Activated naive CD8-positive, alpha-beta T cell treated with anti-CD3 and anti-CD28 coated beads for 36 hours (primary cell): ENCODE measurements at regions not wholly inside any gene's neighbourhood (a gene's known extent, or its start where the extent isn't known, plus 50 kb on each side); places are given as distances from the start of the nearest gene placed in this dataset.

Experiments
- DNase-seq: peaks from one replicate; pipeline ENCODE4 v3.0.0; 2021
- H3K27ac Mint-ChIP-seq: one replicate; pipeline ENCODE4 v1.8.0; 2022; ENCODE audit warnings: mild to moderate bottlenecking, moderate library complexity, mixed read lengths
- H3K27me3 Mint-ChIP-seq: one replicate; pipeline ENCODE4 v1.8.0; 2022; ENCODE audit warnings: mild to moderate bottlenecking, mixed read lengths
- H3K36me3 Mint-ChIP-seq: one replicate; pipeline ENCODE4 v1.8.0; 2021; ENCODE audit warnings: mild to moderate bottlenecking, mixed read lengths
- H3K4me1 Mint-ChIP-seq: one replicate; pipeline ENCODE4 v1.8.0; 2021; ENCODE audit warnings: mixed read lengths
- H3K4me3 Mint-ChIP-seq: one replicate; pipeline ENCODE4 v1.8.0; 2022; ENCODE audit warnings: mild to moderate bottlenecking, moderate library complexity, mixed read lengths
- H3K9me3 Mint-ChIP-seq: one replicate; pipeline ENCODE4 v1.8.0; 2022; ENCODE audit warnings: mixed read lengths

DNA sequence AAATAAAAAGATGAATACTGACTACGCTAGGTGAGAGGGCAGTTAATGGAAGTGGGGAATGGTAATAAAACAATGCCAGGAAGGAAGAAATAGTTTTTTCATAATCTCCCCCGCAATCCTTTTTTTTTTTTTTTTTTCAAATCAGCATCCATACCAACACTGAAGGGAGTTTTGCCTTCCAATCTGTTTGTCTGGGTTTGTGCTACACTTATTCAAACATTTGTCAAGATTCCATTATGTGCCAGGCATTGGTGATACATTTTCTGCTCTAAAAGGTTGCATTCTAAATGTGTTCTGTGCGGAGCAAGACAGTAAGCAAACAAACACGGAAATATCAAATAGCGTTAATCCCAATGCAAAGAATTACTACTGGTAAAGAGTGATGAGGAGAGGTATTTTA lies 437.9 kb upstream of the BOD1L1 start:
- no peaks in the 10 kb centered on the region for H3K4me1 Mint-ChIP-seq
- no peaks in the 10 kb centered on the region for H3K9me3 Mint-ChIP-seq
- H3K36me3 Mint-ChIP-seq: no peaks in the 10 kb centered on the region
- H3K4me3 Mint-ChIP-seq: no peak overlapping the region
- no peak for DNase-seq
- H3K27me3 Mint-ChIP-seq: no peaks in the 10 kb centered on the region
- no peak overlapping the region for H3K27ac Mint-ChIP-seq

DNA sequence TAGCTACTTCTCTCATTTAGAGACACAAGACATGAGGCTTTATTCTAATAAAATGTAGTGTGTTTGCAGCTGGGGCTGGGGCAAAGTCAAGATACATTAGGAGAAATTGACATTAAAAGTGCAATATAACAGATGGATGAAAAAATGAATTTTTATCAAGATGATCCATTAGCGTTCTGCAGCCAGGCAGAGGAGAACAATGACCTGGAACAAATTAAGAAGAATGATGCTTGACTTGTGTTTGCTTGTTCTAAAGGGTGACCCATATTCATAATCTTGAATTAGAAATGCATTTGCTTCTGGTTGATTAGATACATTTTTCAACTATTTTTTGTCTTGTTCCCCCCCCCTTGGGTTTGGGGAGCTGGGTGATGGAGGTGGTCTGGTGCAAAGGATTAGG lies 439.5 kb upstream of the BOD1L1 start:
- no peak for DNase-seq
- H3K27me3 Mint-ChIP-seq: no peaks in the 10 kb centered on the region
- H3K27ac Mint-ChIP-seq: no peak overlapping the region
- H3K36me3 Mint-ChIP-seq: no peaks in the 10 kb centered on the region
- H3K9me3 Mint-ChIP-seq: peaks cover 8% of the 10 kb centered on the region
- no peaks in the 10 kb centered on the region for H3K4me1 Mint-ChIP-seq
- no peak overlapping the region for H3K4me3 Mint-ChIP-seq

DNA sequence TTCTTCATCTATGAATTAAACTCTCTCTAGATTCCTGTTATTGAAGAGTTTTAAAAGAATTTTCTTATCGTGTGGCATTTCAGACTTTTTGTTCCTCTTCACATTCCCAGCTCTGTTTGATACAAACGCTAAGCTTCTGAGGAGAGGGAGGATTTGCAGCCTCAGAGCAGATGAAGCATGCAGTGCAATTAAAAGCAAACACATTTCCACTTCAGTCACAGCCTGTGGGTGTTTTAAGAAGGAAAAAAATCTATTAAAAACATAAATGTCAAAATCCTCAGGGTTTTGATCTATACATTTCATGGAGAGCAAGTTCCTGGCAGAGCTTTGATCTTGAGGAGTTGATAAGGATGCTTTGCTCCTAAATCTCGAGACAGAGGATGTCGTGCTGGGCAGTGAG lies 442.4 kb upstream of the BOD1L1 start:
- no peak overlapping the region for H3K4me3 Mint-ChIP-seq
- no peak overlapping the region for H3K27ac Mint-ChIP-seq
- peaks cover 25% of the 10 kb centered on the region for H3K9me3 Mint-ChIP-seq
- no peaks in the 10 kb centered on the region for H3K4me1 Mint-ChIP-seq
- DNase-seq: no peak
- H3K27me3 Mint-ChIP-seq: no peaks in the 10 kb centered on the region
- H3K36me3 Mint-ChIP-seq: no peaks in the 10 kb centered on the region

DNA sequence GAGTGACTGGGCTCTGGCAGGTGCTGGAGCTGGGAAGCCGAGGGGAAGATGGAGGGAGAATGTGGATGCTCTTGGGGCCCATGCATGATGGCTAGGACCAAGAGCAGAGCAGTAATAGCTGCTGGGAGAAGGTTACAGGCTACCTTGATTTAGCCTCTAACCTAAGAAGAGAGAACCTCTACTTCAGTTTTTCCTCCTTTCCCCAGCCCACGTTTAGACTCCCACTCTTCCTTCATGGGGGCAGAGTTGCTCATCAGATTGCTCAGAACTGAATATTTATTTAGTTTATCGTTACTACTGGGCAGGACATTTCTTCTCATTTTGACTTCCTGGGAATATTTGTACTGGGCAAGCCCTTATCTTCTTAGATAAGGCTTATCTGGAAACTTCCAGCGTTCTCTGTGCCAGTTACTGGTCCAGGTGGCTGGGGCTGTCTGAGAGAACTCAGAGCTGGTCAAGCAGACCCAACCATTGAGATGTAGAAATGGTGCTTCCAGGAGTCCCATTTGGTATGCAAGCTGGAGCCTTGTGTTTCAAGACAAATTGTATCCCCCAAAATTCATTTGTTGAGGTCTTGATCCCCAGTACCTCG lies 442.9 kb upstream of the BOD1L1 start:
- Mint-ChIP-seq H3K4me3 (no peak overlapping the region), H3K4me1 (no peaks in the 10 kb centered on the region), H3K36me3 (no peaks in the 10 kb centered on the region), H3K27me3 (no peaks in the 10 kb centered on the region), H3K27ac (no peak overlapping the region), H3K9me3 (peaks cover 25% of the 10 kb centered on the region)
- DNase-seq: no peak

DNA sequence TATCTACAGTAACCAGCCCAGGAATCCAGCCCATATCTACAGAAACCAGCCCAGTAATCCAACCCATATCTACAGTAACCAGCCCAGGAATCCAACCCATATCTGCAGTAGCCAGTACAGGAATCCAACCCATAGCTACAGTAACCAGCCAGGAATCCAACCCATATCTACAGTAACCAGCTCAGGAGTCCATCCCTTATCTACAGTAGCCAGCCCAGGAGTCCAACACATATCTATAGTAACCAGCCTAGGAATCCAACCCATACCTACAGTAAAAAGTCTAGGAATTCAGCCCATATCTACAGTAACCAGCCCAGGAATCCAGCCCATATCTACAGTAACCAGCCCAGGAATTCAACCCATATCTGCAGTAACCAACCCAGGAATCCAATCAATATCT lies 445.0 kb upstream of the BOD1L1 start:
- peaks cover 25% of the 10 kb centered on the region for H3K9me3 Mint-ChIP-seq
- H3K27me3 Mint-ChIP-seq: no peaks in the 10 kb centered on the region

DNA sequence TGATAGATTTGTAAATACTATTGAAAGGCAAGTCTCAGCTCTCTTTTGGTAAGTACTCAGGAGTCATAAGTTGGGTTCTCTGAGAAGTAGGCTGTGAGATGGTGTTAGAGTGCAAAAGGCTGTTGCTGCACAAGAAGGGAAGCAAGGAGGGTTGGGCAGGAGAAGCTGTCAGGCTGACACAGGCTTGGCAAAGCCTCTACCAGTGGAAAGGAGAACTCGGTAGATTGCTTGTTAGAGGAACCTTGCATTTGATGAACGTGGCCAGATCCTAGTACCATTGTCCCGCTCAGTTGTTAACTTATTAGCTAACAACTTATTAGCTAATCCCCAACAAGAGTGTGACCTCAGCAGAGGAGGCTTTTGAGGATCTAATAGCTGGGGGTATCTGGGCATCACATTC lies 449.3 kb upstream of the BOD1L1 start:
- H3K4me3 Mint-ChIP-seq: no peak overlapping the region
- no peaks in the 10 kb centered on the region for H3K4me1 Mint-ChIP-seq
- DNase-seq: no peak
- no peaks in the 10 kb centered on the region for H3K36me3 Mint-ChIP-seq
- peaks cover 18% of the 10 kb centered on the region for H3K9me3 Mint-ChIP-seq
- no peaks in the 10 kb centered on the region for H3K27me3 Mint-ChIP-seq
- H3K27ac Mint-ChIP-seq: no peak overlapping the region

More for the DNA sequence above, 445.0 kb upstream of the BOD1L1 start:
- H3K4me3 Mint-ChIP-seq: no peak overlapping the region
- H3K36me3 Mint-ChIP-seq: no peaks in the 10 kb centered on the region
- no peak overlapping the region for H3K27ac Mint-ChIP-seq
- no peaks in the 10 kb centered on the region for H3K4me1 Mint-ChIP-seq
- no peak for DNase-seq

DNA sequence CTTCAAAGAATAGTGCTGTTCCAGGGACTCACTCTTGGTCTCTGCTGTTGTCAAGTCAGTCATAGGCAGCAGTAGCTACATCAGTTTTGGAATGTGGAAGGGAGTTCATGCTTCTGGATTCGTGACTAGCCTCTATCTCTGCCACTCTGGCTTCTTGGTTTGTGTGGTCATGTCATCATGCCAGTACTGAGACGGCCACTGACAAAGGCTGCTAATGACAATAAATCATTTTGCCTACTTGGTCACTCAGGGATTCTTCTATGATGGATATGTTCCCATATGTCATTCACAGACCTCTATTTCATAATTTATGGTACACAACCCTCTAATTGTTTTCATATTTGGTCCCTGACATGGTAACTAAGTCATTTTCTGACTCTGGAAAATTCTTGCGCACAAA lies 450.8 kb upstream of the BOD1L1 start:
- no peaks in the 10 kb centered on the region for H3K27me3 Mint-ChIP-seq

DNA sequence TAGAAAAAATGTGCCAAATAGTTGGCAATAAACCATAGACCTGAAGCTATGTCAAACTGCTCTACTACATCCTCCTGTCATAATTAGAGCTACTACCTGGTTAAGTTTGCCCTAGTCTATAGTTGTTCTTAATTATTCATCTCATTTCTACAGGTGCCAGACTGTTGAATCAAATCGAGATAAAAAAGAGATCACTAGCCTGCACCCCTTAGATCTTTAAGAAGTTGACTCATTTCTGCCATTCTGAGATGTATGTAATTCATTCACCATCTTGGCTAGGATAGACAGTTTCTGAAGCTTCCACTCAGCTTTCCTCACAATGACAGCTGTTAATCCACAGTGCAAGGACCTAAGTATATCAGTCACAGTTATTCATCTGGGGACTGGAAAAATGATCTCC lies 452.1 kb upstream of the BOD1L1 start:
- no peaks in the 10 kb centered on the region for H3K27me3 Mint-ChIP-seq
- no peaks in the 10 kb centered on the region for H3K9me3 Mint-ChIP-seq
- DNase-seq: no peak
- H3K36me3 Mint-ChIP-seq: no peaks in the 10 kb centered on the region
- no peak overlapping the region for H3K4me3 Mint-ChIP-seq
- no peak overlapping the region for H3K27ac Mint-ChIP-seq
- no peaks in the 10 kb centered on the region for H3K4me1 Mint-ChIP-seq

More for the DNA sequence above, 450.8 kb upstream of the BOD1L1 start:
- no peak overlapping the region for H3K4me3 Mint-ChIP-seq
- H3K36me3 Mint-ChIP-seq: no peaks in the 10 kb centered on the region
- no peak for DNase-seq
- H3K4me1 Mint-ChIP-seq: no peaks in the 10 kb centered on the region
- H3K27ac Mint-ChIP-seq: no peak overlapping the region
- peaks cover 4% of the 10 kb centered on the region for H3K9me3 Mint-ChIP-seq

DNA sequence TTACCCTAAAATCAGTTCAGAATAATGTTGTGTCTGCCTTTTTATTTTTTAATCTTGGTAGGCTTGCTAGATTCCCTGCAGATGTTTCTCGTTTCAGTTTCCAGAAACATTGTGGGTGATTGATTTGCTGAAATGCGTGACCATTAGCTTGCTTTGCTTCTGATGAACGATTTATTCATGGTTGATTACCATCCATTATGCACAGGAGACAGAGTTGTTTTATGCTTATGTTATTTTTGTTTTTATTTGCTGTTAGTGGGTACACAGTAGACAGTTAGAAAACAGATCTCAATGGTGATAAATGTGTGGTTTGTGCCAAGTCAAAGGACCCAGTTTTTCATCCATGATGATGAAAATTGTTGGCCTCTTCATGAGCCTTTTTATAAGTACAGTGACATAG lies 455.6 kb upstream of the BOD1L1 start:
- Mint-ChIP-seq H3K27ac (no peak overlapping the region), H3K36me3 (no peaks in the 10 kb centered on the region), H3K4me1 (no peaks in the 10 kb centered on the region), H3K27me3 (no peaks in the 10 kb centered on the region), H3K9me3 (peaks cover 3% of the 10 kb centered on the region), H3K4me3 (no peak overlapping the region)
- DNase-seq: no peak

DNA sequence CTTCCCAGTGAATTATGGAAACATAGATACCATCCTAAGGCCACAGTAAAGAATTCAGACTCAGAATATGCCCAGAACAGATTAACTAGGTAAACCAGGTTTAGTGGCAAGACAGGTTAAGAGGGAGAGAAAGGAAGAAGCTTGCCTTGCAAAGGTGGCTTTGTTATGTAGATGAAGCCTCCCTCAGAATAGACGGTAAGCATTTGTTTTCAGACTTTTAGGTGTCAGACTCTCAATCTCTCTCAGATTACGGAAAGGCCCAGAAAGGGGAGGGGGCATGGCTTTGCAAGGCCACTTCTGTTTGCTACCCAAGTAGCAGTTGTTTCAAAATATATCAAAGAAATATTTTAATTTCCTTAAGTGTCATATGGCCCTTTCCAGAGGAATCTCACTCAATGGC lies 457.1 kb upstream of the BOD1L1 start:
- Mint-ChIP-seq H3K27ac (no peak overlapping the region), H3K4me1 (no peaks in the 10 kb centered on the region), H3K4me3 (no peak overlapping the region), H3K9me3 (peaks cover 3% of the 10 kb centered on the region), H3K27me3 (no peaks in the 10 kb centered on the region), H3K36me3 (no peaks in the 10 kb centered on the region)
- no peak for DNase-seq

DNA sequence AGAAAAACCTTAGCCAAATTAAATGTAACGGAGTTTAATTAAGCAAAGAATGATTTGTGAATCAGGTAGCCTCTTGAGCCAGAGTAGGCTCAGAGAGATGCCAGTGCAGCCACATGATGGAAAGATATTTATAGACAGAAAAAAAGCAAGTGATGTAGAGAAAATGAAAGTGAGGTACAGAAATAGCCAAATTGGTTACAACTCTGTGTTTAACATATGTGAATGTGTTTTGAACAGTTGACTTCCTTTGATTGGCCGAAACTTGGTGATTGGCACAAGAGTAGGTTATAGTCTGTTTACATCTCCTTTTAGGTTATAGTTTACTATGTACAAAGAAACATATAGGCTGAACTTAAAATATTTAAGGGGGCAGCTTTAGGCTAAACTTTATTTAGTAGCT lies 459.9 kb upstream of the BOD1L1 start:
- Mint-ChIP-seq H3K36me3 (no peaks in the 10 kb centered on the region), H3K9me3 (peaks cover 6% of the 10 kb centered on the region), H3K4me1 (no peaks in the 10 kb centered on the region), H3K4me3 (no peak overlapping the region), H3K27me3 (peaks cover 11% of the 10 kb centered on the region), H3K27ac (no peak overlapping the region)
- DNase-seq: no peak

DNA sequence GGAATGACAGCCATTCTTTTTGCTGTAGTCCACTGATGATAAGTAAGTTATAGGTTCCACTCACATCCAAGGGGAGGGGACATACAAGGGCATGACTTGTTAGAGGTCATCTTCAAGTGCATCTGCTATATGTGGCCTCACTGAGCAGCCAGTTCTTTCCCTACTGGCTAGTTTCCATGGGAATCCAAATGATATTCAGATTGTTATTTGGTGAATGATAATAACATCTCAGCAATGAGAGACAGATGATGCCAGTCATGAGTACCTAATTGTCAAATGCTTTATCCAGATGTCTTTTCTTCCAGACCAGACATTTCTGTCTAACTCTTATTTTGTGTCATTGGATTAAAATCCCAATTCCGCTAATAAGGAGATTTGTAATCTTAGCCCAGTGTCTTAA lies 460.4 kb upstream of the BOD1L1 start:
- no peak for DNase-seq
- Mint-ChIP-seq H3K27ac (no peak overlapping the region), H3K4me3 (no peak overlapping the region)

DNA sequence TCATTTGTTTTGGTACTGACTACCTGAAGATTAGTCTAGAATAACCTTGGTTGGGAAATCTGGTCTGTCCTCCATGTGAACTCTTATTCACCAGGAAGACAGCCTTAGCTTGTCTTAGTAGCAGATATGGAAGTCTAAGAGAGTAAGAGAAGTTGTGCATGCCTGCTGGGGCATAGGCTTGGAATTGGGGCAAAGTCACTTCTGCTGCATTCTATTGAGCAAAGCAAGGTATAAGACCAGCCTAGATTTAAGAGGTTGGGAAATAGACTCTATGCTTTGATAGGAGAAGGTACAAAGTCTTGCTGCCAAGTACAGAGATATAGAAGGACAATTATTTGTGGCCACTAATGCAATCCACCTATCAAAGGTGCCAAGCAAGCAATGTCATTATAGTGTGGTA lies 464.0 kb upstream of the BOD1L1 start:
- H3K27me3 Mint-ChIP-seq: peaks cover 11% of the 10 kb centered on the region
- peaks cover 3% of the 10 kb centered on the region for H3K9me3 Mint-ChIP-seq
- H3K27ac Mint-ChIP-seq: no peak overlapping the region
- H3K4me3 Mint-ChIP-seq: no peak overlapping the region
- H3K4me1 Mint-ChIP-seq: no peaks in the 10 kb centered on the region
- H3K36me3 Mint-ChIP-seq: no peaks in the 10 kb centered on the region
- no peak for DNase-seq

More for the DNA sequence above, 460.4 kb upstream of the BOD1L1 start:
- Mint-ChIP-seq H3K4me1 (no peaks in the 10 kb centered on the region), H3K36me3 (no peaks in the 10 kb centered on the region), H3K27me3 (peaks cover 11% of the 10 kb centered on the region), H3K9me3 (peaks cover 6% of the 10 kb centered on the region)

DNA sequence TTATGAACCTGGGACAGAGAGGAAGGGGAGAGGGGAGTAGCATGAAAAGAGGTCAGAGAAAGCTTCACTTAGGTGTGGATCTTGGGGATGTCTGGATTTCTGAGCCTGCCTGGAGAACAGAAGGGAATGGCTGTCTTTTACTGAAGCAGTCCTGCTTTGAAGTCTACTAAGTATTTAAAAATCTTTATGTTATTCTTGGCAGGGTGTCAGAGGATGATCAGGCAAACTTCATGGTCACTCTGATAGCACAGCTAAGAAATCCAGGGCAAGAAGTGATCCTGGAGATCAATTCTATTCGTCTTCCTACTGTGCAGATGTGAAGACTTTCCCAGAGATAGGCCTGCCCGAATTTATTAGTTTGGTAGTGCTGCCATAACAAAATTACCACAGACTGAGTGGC lies 464.4 kb upstream of the BOD1L1 start:
- H3K27me3 Mint-ChIP-seq: peaks cover 11% of the 10 kb centered on the region
- H3K4me3 Mint-ChIP-seq: no peak overlapping the region
- no peaks in the 10 kb centered on the region for H3K36me3 Mint-ChIP-seq
- peaks cover 3% of the 10 kb centered on the region for H3K9me3 Mint-ChIP-seq
- no peaks in the 10 kb centered on the region for H3K4me1 Mint-ChIP-seq
- no peak overlapping the region for H3K27ac Mint-ChIP-seq
- DNase-seq: no peak

DNA sequence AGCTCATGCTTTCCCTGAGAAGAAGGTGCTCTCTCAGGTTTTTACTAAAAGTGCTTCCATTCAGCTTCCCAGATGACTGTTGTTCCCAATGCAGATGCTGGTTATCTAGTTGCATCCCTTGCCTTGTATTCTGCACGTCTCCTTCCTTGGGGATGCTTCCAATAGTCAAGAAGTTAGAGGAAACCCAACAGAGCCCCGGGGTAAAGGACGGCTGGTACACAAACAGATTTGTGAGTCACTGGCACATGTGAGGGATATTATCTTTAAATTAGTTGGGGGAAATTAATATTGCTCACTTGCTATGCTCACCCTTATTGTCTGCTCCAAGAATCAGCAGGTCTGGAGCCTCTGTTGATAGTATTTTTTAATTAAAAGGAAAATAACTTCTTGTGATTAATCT lies 465.2 kb upstream of the BOD1L1 start:
- Mint-ChIP-seq H3K27ac (no peak overlapping the region), H3K9me3 (peaks cover 3% of the 10 kb centered on the region), H3K4me3 (no peak overlapping the region), H3K4me1 (no peaks in the 10 kb centered on the region), H3K27me3 (peaks cover 11% of the 10 kb centered on the region), H3K36me3 (no peaks in the 10 kb centered on the region)
- DNase-seq: no peak

DNA sequence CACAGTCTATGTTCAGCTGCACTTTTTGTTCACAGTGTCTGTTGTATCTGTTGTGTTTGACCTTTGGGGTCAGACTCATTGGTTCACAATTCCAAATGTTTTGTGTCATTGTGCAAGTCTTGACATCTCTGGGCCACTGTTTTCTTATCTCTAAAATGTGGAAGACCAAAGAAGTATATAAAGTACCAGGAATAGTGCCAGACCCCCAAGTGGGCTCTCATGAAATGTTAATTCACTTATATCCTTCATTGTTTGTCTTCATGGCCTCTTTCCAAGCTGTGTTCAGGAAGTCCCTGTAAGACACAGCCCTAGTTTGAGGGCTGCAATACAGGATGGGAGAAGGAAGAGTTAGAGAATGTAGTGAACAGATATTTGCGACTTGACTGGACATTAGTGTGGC lies 468.3 kb upstream of the BOD1L1 start:
- no peaks in the 10 kb centered on the region for H3K36me3 Mint-ChIP-seq
- no peak for DNase-seq
- H3K27ac Mint-ChIP-seq: no peak overlapping the region
- peaks cover 11% of the 10 kb centered on the region for H3K27me3 Mint-ChIP-seq
- no peak overlapping the region for H3K4me3 Mint-ChIP-seq
- H3K4me1 Mint-ChIP-seq: no peaks in the 10 kb centered on the region
- peaks cover 3% of the 10 kb centered on the region for H3K9me3 Mint-ChIP-seq
